Osteoblast (primary cell): ENCODE measurements at regions not wholly inside any gene's neighbourhood (a gene's known extent, or its start where the extent isn't known, plus 50 kb on each side); places are given as distances from the start of the nearest gene placed in this dataset.

Experiments
- DNase-seq: peaks from one replicate; pipeline ENCODE4 v3.0.0; 2011; ENCODE audit warnings: low spot score, mixed read lengths; ENCODE audit not compliant: insufficient read length; ENCODE audit errors: missing footprints
- H2AFZ ChIP-seq: 2 replicates; pipeline ENCODE4 v1.6.0; 2011; ENCODE audit warnings: mild to moderate bottlenecking, low read length
- H3K27ac ChIP-seq: 2 replicates; pipeline ENCODE4 v1.5.1; 2011; ENCODE audit warnings: mild to moderate bottlenecking, low read depth, low read length, moderate library complexity
- H3K27me3 ChIP-seq: 2 replicates; pipeline ENCODE4 v1.6.0; 2012; ENCODE audit warnings: mild to moderate bottlenecking, control low read depth, inconsistent platforms, low read length, moderate library complexity; ENCODE audit not compliant: insufficient read depth
- H3K36me3 ChIP-seq: 2 replicates; pipeline ENCODE4 v1.5.1; 2011; ENCODE audit warnings: mild to moderate bottlenecking, low read length, control low read depth, moderate library complexity; ENCODE audit not compliant: insufficient read depth
- H3K4me1 ChIP-seq: 2 replicates; pipeline ENCODE4 v1.5.1; 2011; ENCODE audit warnings: mild to moderate bottlenecking, low read length, control low read depth, moderate library complexity; ENCODE audit not compliant: insufficient read depth
- H3K4me2 ChIP-seq: 2 replicates; pipeline ENCODE4 v1.6.0; 2011; ENCODE audit warnings: mild to moderate bottlenecking, low read length; ENCODE audit not compliant: insufficient read depth
- H3K4me3 ChIP-seq: fragments of 200-600 bp; sonication (generic); 3 replicates; pipeline ENCODE4 v1.5.1; 2012; ENCODE audit warnings: mild to moderate bottlenecking, low read length, inconsistent platforms; ENCODE audit not compliant: insufficient read depth
- H3K79me2 ChIP-seq: 2 replicates; pipeline ENCODE4 v1.6.0; 2012; ENCODE audit warnings: mild to moderate bottlenecking, low read length, control low read depth, inconsistent platforms; ENCODE audit not compliant: insufficient read depth
- H3K9me3 ChIP-seq: 2 replicates; pipeline ENCODE4 v1.5.1; 2011; ENCODE audit warnings: low read depth, low read length, control low read depth
- H4K20me1 ChIP-seq: 2 replicates; pipeline ENCODE4 v1.6.0; 2012; ENCODE audit warnings: mild to moderate bottlenecking, low read length, control low read depth; ENCODE audit not compliant: insufficient read depth
- TF ChIP-seq, protein P1 (sequence below): IDR thresholded peaks from 2 replicates; pipeline ENCODE4 v1.5.1; 2011; ENCODE audit warnings: mild to moderate bottlenecking, low read depth, low read length, moderate library complexity; ENCODE audit errors: extremely low read depth

GRCh38 chr2:191533693-191534180, 144.2 kb upstream of the NABP1 start:
- TF ChIP-seq, protein P1, sequence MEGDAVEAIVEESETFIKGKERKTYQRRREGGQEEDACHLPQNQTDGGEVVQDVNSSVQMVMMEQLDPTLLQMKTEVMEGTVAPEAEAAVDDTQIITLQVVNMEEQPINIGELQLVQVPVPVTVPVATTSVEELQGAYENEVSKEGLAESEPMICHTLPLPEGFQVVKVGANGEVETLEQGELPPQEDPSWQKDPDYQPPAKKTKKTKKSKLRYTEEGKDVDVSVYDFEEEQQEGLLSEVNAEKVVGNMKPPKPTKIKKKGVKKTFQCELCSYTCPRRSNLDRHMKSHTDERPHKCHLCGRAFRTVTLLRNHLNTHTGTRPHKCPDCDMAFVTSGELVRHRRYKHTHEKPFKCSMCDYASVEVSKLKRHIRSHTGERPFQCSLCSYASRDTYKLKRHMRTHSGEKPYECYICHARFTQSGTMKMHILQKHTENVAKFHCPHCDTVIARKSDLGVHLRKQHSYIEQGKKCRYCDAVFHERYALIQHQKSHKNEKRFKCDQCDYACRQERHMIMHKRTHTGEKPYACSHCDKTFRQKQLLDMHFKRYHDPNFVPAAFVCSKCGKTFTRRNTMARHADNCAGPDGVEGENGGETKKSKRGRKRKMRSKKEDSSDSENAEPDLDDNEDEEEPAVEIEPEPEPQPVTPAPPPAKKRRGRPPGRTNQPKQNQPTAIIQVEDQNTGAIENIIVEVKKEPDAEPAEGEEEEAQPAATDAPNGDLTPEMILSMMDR: no peak
- no peak overlapping the region for H3K4me2 ChIP-seq
- no peaks in the 10 kb centered on the region for H3K36me3 ChIP-seq
- no peaks in the 10 kb centered on the region for H3K4me1 ChIP-seq
- no peak for DNase-seq
- H3K4me3 ChIP-seq: no peak overlapping the region
- no peaks in the 10 kb centered on the region for H4K20me1 ChIP-seq
- no peaks in the 10 kb centered on the region for H3K79me2 ChIP-seq
- no peaks in the 10 kb centered on the region for H3K27me3 ChIP-seq
- H3K9me3 ChIP-seq: no peaks in the 10 kb centered on the region
- H2AFZ ChIP-seq: no peak overlapping the region
- H3K27ac ChIP-seq: no peak overlapping the region

- Histone ChIP-seq H3K9me3 (no peaks in the 10 kb centered on the region), H3K27me3 (no peaks in the 10 kb centered on the region), H3K27ac (no peak overlapping the region), H2AFZ (no peak overlapping the region), H3K4me1 (no peaks in the 10 kb centered on the region), H3K79me2 (no peaks in the 10 kb centered on the region), H3K4me2 (no peak overlapping the region), H3K4me3 (no peak overlapping the region), H3K36me3 (no peaks in the 10 kb centered on the region), H4K20me1 (no peaks in the 10 kb centered on the region)
- DNase-seq: no peak
- TF ChIP-seq, protein P1: no peak
Measured at GRCh38 chr2:191537921-191538320, 140.0 kb upstream of the NABP1 start.

GRCh38 chr2:191538334-191538903, 139.5 kb upstream of the NABP1 start:
- Histone ChIP-seq H3K27ac (no peak overlapping the region), H4K20me1 (no peaks in the 10 kb centered on the region), H3K79me2 (no peaks in the 10 kb centered on the region), H2AFZ (no peak overlapping the region), H3K4me2 (no peak overlapping the region), H3K4me3 (no peak overlapping the region), H3K9me3 (no peaks in the 10 kb centered on the region), H3K4me1 (no peaks in the 10 kb centered on the region), H3K36me3 (no peaks in the 10 kb centered on the region), H3K27me3 (no peaks in the 10 kb centered on the region)
- no peak for DNase-seq
- TF ChIP-seq, protein P1: no peak

DNA sequence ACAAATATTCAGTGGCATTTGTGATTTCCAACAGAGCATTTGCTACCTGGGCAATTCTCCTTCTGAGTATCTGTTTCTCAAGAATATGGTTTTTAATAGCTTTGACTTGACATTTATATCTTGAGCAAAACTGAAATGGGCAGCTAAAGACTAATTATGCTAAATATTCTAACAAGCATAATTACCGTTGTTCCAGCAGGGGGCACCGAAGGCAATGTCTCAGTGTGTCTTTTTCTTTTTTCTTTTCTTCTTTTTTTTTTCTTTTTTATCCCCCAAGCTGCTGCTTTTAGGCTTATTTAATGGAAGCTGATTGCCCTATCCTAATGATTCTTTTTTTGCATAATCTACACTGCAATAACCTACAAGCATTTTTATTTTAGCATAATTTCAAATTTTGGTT, 138.9 kb upstream of the NABP1 start:
- Histone ChIP-seq H2AFZ (no peak overlapping the region), H3K27ac (no peak overlapping the region), H3K79me2 (no peaks in the 10 kb centered on the region), H3K9me3 (no peaks in the 10 kb centered on the region), H3K36me3 (no peaks in the 10 kb centered on the region), H3K4me3 (no peak overlapping the region), H3K4me1 (no peaks in the 10 kb centered on the region), H4K20me1 (no peaks in the 10 kb centered on the region), H3K4me2 (no peak overlapping the region), H3K27me3 (no peaks in the 10 kb centered on the region)
- DNase-seq: no peak
- TF ChIP-seq, protein P1: peak; percentile 72
